Suprapubic skin (tissue), 4 donors: ENCODE measurements at regions not wholly inside any gene's neighbourhood (a gene's known extent, or its start where the extent isn't known, plus 50 kb on each side); places are given as distances from the start of the nearest gene placed in this dataset.

Experiments
- DNase-seq, 2 donors: peaks; one replicate each; pipeline ENCODE4 v3.0.0-alpha.2; 2019; ENCODE audit warnings: low spot score in 2 of 2
- H3K27ac ChIP-seq: fragments of 200-600 bp; sonication (generic); one replicate; pipeline ENCODE4 v1.5.1; 2019
- H3K27me3 ChIP-seq: fragments of 200-600 bp; sonication (generic); one replicate; pipeline ENCODE4 v1.5.1; 2019
- H3K36me3 ChIP-seq: fragments of 200-600 bp; sonication (generic); one replicate; pipeline ENCODE4 v1.5.1; 2019
- H3K4me1 ChIP-seq: fragments of 200-600 bp; sonication (generic); one replicate; pipeline ENCODE4 v1.5.1; 2019
- H3K4me3 ChIP-seq: fragments of 200-600 bp; sonication (generic); one replicate; pipeline ENCODE4 v1.5.1; 2019; ENCODE audit warnings: mild to moderate bottlenecking
- H3K9me3 ChIP-seq: fragments of 200-600 bp; sonication (generic); one replicate; pipeline ENCODE4 v1.5.1; 2019
- CTCF ChIP-seq, 2 donors: fragments of 200-600 bp in 1 of 2; fragments of 450-650 bp in 1 of 2; sonication (generic) in 1 of 2; IDR thresholded peaks; one replicate each; pipeline ENCODE4 v1.5.1; 2016 to 2019; ENCODE audit warnings: antibody characterized with exemption in 2 of 2, mild to moderate bottlenecking in 1 of 2, moderate library complexity in 1 of 2
- EP300 ChIP-seq: sonication (generic); formaldehyde crosslinking; IDR thresholded peaks from one replicate; pipeline ENCODE4 v1.6.1; 2017; ENCODE audit warnings: antibody characterized with exemption
- POLR2A ChIP-seq, 2 donors: fragments of 450-650 bp; IDR thresholded peaks; one replicate each; pipeline ENCODE4 v1.6.1; 2017; ENCODE audit warnings: antibody characterized with exemption in 2 of 2, mild to moderate bottlenecking in 2 of 2, moderate library complexity in 2 of 2
- POLR2AphosphoS5 ChIP-seq, 3 donors: sonication (generic); formaldehyde crosslinking; IDR thresholded peaks; one replicate each; pipeline ENCODE4 v1.6.1; 2017; ENCODE audit warnings: antibody characterized with exemption in 3 of 3
- WGBS: methylation state at CpG from one replicate; pipeline ENCODE4 v1.1.5; 2018; 5-methylcytosine and 5-hydroxymethylcytosine counted together

GRCh38 chr11:109135627-109136026 lies 286.4 kb upstream of the C11orf87 start:
- Histone ChIP-seq H3K27me3 (no peaks in the 10 kb centered on the region), H3K36me3 (no peaks in the 10 kb centered on the region), H3K4me3 (no peak overlapping the region), H3K4me1 (no peaks in the 10 kb centered on the region), H3K27ac (no peak overlapping the region), H3K9me3 (no peaks in the 10 kb centered on the region)
- TF ChIP-seq EP300 (no peak), POLR2A (IDR thresholded peaks at IDR 0.05) (no peak), CTCF (IDR thresholded peaks at IDR 0.05) (no peak)
- WGBS, result 87% methylated on average over 2 of the region's 2 CpGs
- no peak for DNase-seq

- H3K4me3 ChIP-seq, result no peak overlapping the region
- no peaks in the 10 kb centered on the region for H3K27me3 ChIP-seq
- TF ChIP-seq CTCF (IDR thresholded peaks at IDR 0.05), result no peak
- TF ChIP-seq POLR2AphosphoS5 (IDR thresholded peaks at IDR 0.05), result no peak
- no peak for TF ChIP-seq POLR2A (IDR thresholded peaks at IDR 0.05)
- TF ChIP-seq EP300, result no peak
- H3K27ac ChIP-seq, result no peak overlapping the region
- no peaks in the 10 kb centered on the region for H3K36me3 ChIP-seq
- H3K4me1 ChIP-seq, result no peaks in the 10 kb centered on the region
- DNase-seq, result no peak
- H3K9me3 ChIP-seq, result no peaks in the 10 kb centered on the region
Measured at GRCh38 chr11:109138196-109138595, 283.8 kb upstream of the C11orf87 start.

DNA sequence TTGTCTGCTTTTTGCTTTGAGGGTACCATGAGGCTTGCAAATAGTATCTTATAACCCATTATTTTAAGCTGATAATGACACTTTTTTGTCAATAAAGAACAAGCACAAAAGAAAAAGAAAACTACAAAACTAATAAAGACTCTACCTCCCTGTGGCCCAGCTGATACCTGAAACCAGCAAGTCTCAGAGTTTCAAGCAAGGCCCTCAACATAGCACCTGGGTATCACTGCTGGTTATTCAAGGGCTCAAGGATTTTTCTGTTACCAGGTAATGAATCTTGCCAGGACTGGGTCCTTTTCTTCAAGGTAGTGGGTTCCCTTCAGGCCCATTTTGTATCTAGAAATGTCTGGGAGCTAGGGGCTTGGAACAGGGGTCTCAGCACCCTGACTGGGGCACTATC lies 281.6 kb upstream of the C11orf87 start:
- Histone ChIP-seq H3K27ac (no peak overlapping the region), H3K36me3 (no peaks in the 10 kb centered on the region), H3K4me3 (no peak overlapping the region), H3K27me3 (no peaks in the 10 kb centered on the region), H3K4me1 (no peaks in the 10 kb centered on the region), H3K9me3 (no peaks in the 10 kb centered on the region)
- TF ChIP-seq POLR2AphosphoS5 (IDR thresholded peaks at IDR 0.05) (no peak), EP300 (no peak), POLR2A (IDR thresholded peaks at IDR 0.05) (no peak), CTCF (IDR thresholded peaks at IDR 0.05) (no peak)
- DNase-seq, result no peak

- no peak for DNase-seq
- TF ChIP-seq POLR2AphosphoS5 (IDR thresholded peaks at IDR 0.05) (no peak), POLR2A (IDR thresholded peaks at IDR 0.05) (no peak)
- H3K9me3 ChIP-seq, result no peaks in the 10 kb centered on the region
- H3K27me3 ChIP-seq, result no peaks in the 10 kb centered on the region
- WGBS, result 79% methylated on average over 2 of the region's 3 CpGs
- no peak overlapping the region for H3K27ac ChIP-seq
- no peaks in the 10 kb centered on the region for H3K4me1 ChIP-seq
- H3K36me3 ChIP-seq, result no peaks in the 10 kb centered on the region
- no peak overlapping the region for H3K4me3 ChIP-seq
Measured at GRCh38 chr11:109140857-109141515, 281.0 kb upstream of the C11orf87 start.

DNA sequence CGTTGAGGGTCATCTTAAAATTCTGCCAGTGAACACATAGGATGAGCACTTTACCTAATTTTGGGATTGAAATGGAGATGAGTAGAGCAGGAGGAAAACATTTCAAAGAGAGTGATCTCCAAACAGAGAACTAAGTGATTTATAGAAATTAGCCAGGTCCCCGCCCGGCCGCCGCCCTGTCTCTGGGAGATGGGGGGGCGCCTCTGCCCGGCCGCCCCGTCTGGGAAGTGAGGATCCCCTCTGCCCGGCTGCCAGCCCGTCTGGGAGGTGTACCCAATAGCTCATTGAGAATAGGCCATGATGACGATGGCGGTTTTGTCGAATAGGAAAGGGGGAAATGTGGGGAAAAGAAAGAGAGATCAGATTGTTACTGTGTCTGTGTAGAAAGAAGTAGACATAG lies 276.7 kb upstream of the C11orf87 start:
- Histone ChIP-seq H3K27ac (no peak overlapping the region), H3K4me3 (no peak overlapping the region), H3K36me3 (no peaks in the 10 kb centered on the region), H3K4me1 (no peaks in the 10 kb centered on the region), H3K9me3 (no peaks in the 10 kb centered on the region), H3K27me3 (no peaks in the 10 kb centered on the region)
- 87% methylated on average over 14 of the region's 14 CpGs for WGBS
- DNase-seq, result no peak
- TF ChIP-seq EP300 (no peak), CTCF (IDR thresholded peaks at IDR 0.05) (no peak), POLR2A (IDR thresholded peaks at IDR 0.05) (no peak)

GRCh38 chr11:109147726-109148125 lies 274.3 kb upstream of the C11orf87 start:
- TF ChIP-seq EP300, result no peak
- no peak for TF ChIP-seq CTCF (IDR thresholded peaks at IDR 0.05)
- TF ChIP-seq POLR2AphosphoS5 (IDR thresholded peaks at IDR 0.05), result no peak
- Histone ChIP-seq H3K9me3 (no peaks in the 10 kb centered on the region), H3K4me1 (no peaks in the 10 kb centered on the region), H3K27me3 (no peaks in the 10 kb centered on the region), H3K4me3 (no peak overlapping the region), H3K36me3 (no peaks in the 10 kb centered on the region), H3K27ac (no peak overlapping the region)
- no peak for DNase-seq
